CD14-positive monocyte (primary cell): ENCODE measurements at regions not wholly inside any gene's neighbourhood (a gene's known extent, or its start where the extent isn't known, plus 50 kb on each side); places are given as distances from the start of the nearest gene placed in this dataset.

Experiments used
- DNase-seq, 3 donors: peaks; one replicate each; pipeline ENCODE4 v3.0.0-alpha.2; 2011 to 2022
- H2AFZ ChIP-seq: 2 replicates; pipeline ENCODE4 v1.6.0; 2012; ENCODE audit warnings: mild to moderate bottlenecking, low read depth, low read length, inconsistent platforms; ENCODE audit not compliant: insufficient read depth, poor library complexity, severe bottlenecking
- H3K27ac ChIP-seq, 2 donors: 1 replicate in 1 of 2; 2 replicates in 1 of 2; pipeline ENCODE4 v1.5.1; 2012 to 2013; ENCODE audit warnings: low read length in 2 of 2, control low read depth in 1 of 2, inconsistent platforms in 1 of 2, low read depth in 1 of 2, mild to moderate bottlenecking in 1 of 2
- H3K27me3 ChIP-seq, 2 donors: one replicate each; pipeline versions ENCODE4 v1.6.0 to v1.6.1; 2011 to 2013; ENCODE audit warnings: low read length in 2 of 2; ENCODE audit not compliant: control insufficient read depth in 2 of 2, insufficient read depth in 2 of 2
- H3K36me3 ChIP-seq, 2 donors: replicated peaks in 1 of 2; 1 replicate in 1 of 2; 2 replicates in 1 of 2; pipeline versions ENCODE4 v1.5.1 to v1.6.1; 2012 to 2013; ENCODE audit warnings: low read length in 2 of 2, control low read depth in 1 of 2, inconsistent platforms in 1 of 2, mild to moderate bottlenecking in 1 of 2; ENCODE audit not compliant: insufficient read depth in 2 of 2, control insufficient read depth in 1 of 2
- H3K4me1 ChIP-seq, 2 donors: 1 replicate in 1 of 2; 2 replicates in 1 of 2; pipeline versions ENCODE4 v1.5.1 to v1.6.1; 2012 to 2013; ENCODE audit warnings: low read length in 2 of 2, control low read depth in 1 of 2, inconsistent platforms in 1 of 2, mild to moderate bottlenecking in 1 of 2, moderate library complexity in 1 of 2; ENCODE audit not compliant: insufficient read depth in 2 of 2, control insufficient read depth in 1 of 2
- H3K4me2 ChIP-seq: replicated peaks from 2 replicates; pipeline ENCODE3; 2012; ENCODE audit warnings: low read length, moderate library complexity, mild to moderate bottlenecking; ENCODE audit not compliant: poor library complexity, severe bottlenecking; ENCODE audit errors: extremely low read depth
- H3K4me3 ChIP-seq, 3 experiments: fragments of 200-600 bp in 1 of 3; sonication (generic) in 1 of 3; replicated peaks in 1 of 3; 1 replicate in 2 of 3; 2 replicates in 1 of 3; pipeline ENCODE4 v1.5.1; 2011 to 2013; ENCODE audit warnings: low read length in 3 of 3, mild to moderate bottlenecking in 3 of 3, control low read depth in 2 of 3, low read depth in 2 of 3, inconsistent platforms in 1 of 3, moderate library complexity in 1 of 3
- H3K79me2 ChIP-seq: 2 replicates; pipeline ENCODE4 v1.6.0; 2012; ENCODE audit warnings: mild to moderate bottlenecking, control low read depth, inconsistent platforms, low read length, moderate library complexity; ENCODE audit not compliant: insufficient read depth
- H3K9ac ChIP-seq: 2 replicates; pipeline ENCODE4 v1.6.0; 2017; ENCODE audit warnings: low read length, mild to moderate bottlenecking; ENCODE audit not compliant: insufficient read depth, poor library complexity, severe bottlenecking
- H3K9me3 ChIP-seq, 2 donors: replicated peaks in 1 of 2; 1 replicate in 1 of 2; 2 replicates in 1 of 2; pipeline versions ENCODE4 v1.5.1 to v1.6.1; 2012 to 2013; ENCODE audit warnings: low read length in 2 of 2, control low read depth in 1 of 2; ENCODE audit not compliant: control insufficient read depth in 1 of 2, insufficient read depth in 1 of 2
- H4K20me1 ChIP-seq: 2 replicates; pipeline ENCODE4 v1.6.0; 2012; ENCODE audit warnings: mild to moderate bottlenecking, low read length, control low read depth, moderate library complexity; ENCODE audit not compliant: insufficient read depth
- H3K27ac Mint-ChIP-seq, 7 donors: one replicate each; pipeline ENCODE4 v1.8.0; 2020; ENCODE audit warnings: mild to moderate bottlenecking in 7 of 7, mixed read lengths in 7 of 7, moderate library complexity in 6 of 7, inconsistent platforms in 2 of 7
- H3K27me3 Mint-ChIP-seq, 3 donors: one replicate each; pipeline ENCODE4 v1.8.0; 2021 to 2022; ENCODE audit warnings: low read depth in 3 of 3, mild to moderate bottlenecking in 3 of 3, mixed read lengths in 3 of 3, moderate library complexity in 3 of 3, inconsistent platforms in 1 of 3
- H3K36me3 Mint-ChIP-seq, 2 donors: one replicate each; pipeline ENCODE4 v1.8.0; 2020; ENCODE audit warnings: mixed read lengths in 2 of 2, inconsistent platforms in 1 of 2, mild to moderate bottlenecking in 1 of 2
- H3K4me1 Mint-ChIP-seq: one replicate; pipeline ENCODE4 v1.8.0; 2020; ENCODE audit warnings: mild to moderate bottlenecking, mixed read lengths
- H3K4me3 Mint-ChIP-seq, 2 donors: one replicate each; pipeline ENCODE4 v1.8.0; 2020; ENCODE audit warnings: mild to moderate bottlenecking in 2 of 2, mixed read lengths in 2 of 2, moderate library complexity in 1 of 2
- H3K9me3 Mint-ChIP-seq, 7 donors: one replicate each; pipeline ENCODE4 v1.8.0; 2020 to 2022; ENCODE audit warnings: mixed read lengths in 7 of 7, mild to moderate bottlenecking in 6 of 7, moderate library complexity in 6 of 7, inconsistent platforms in 2 of 7
- WGBS: methylation state at CpG from one replicate; pipeline ENCODE4 v1.1.5; 2013; ENCODE audit warnings: missing lambda C conversion rate; ENCODE audit not compliant: insufficient coverage; 5-methylcytosine and 5-hydroxymethylcytosine counted together
- intact Hi-C, 2 donors: fragments of 100-400 bp; cut with micrococcal nuclease; formaldehyde crosslinking; loops; one replicate each; pipeline versions ENCODE4 v1.15.0 to v1.15.1; 2023
- TF ChIP-seq, protein P1 (sequence below): fragments of 200-600 bp; IDR thresholded peaks from one replicate; pipeline ENCODE4 v1.8.0; 2022; ENCODE audit warnings: antibody characterized with exemption, mild to moderate bottlenecking

DNA sequence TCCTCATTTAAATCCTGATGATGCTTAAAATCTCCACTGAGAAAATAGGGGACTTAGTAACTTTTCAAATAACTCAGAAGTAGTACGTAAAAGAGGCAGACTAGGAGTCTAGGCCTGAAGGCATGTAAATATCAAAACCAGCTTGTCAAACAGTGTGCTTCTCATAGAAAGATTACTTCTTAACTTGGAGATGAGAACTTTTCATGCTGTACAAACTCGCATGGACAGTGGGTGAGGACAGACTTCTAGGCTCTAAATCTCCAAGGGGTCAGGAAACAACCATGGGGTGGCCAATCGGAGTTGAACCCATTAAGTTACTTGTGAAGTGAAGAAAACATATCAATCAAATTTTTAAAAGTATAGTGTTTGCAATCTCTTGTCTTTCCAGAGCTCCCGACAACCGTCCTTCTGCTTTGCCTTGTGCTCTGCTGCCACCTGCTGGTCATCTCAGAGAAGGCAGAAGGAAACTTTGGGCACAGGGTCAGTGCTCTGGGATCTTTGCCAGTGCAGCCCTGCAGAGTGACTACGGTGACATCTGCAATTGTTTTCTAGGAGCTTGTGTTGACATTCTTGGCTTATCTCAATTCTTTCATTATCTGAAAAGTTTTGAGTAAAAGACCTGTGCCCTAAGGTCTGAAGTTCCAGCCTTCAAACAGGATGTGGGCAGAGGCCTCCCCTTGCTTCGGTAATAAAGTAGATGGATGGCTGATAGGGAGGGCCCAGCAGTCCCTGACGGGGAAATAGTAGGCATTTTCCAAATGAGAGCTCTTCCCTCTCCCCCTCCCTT lies 105.1 kb upstream of the PDE4B start:
- intact Hi-C loops, result loop anchor here (5.0 to 10.0 kb wide), 3 partner anchors 450 to 630 kb away; no protein-coding TSS in a partner anchor
- Histone ChIP-seq H3K4me2 (no peak overlapping the region), H3K79me2 (no peaks in the 10 kb centered on the region), H2AFZ (no peak overlapping the region), H4K20me1 (no peaks in the 10 kb centered on the region), H3K27me3 (no peaks in the 10 kb centered on the region), H3K9me3 (no peaks in the 10 kb centered on the region), H3K36me3 (no peaks in the 10 kb centered on the region), H3K27ac (no peak overlapping the region), H3K9ac (no peak overlapping the region), H3K4me1 (peaks cover 22 to 24% of the 10 kb centered on the region in 2 donors), H3K4me3 (no peak overlapping the region)
- Mint-ChIP-seq H3K9me3 (no peaks in the 10 kb centered on the region), H3K27ac (no peak overlapping the region), H3K4me1 (peaks cover 3% of the 10 kb centered on the region), H3K36me3 (no peaks in the 10 kb centered on the region), H3K4me3 (no peak overlapping the region), H3K27me3 (peaks cover 0 to 1% (median 0%) of the 10 kb centered on the region in 3 donors)
- WGBS, result 0% methylated on average over 2 of the region's 8 CpGs
- TF ChIP-seq, protein P1, sequence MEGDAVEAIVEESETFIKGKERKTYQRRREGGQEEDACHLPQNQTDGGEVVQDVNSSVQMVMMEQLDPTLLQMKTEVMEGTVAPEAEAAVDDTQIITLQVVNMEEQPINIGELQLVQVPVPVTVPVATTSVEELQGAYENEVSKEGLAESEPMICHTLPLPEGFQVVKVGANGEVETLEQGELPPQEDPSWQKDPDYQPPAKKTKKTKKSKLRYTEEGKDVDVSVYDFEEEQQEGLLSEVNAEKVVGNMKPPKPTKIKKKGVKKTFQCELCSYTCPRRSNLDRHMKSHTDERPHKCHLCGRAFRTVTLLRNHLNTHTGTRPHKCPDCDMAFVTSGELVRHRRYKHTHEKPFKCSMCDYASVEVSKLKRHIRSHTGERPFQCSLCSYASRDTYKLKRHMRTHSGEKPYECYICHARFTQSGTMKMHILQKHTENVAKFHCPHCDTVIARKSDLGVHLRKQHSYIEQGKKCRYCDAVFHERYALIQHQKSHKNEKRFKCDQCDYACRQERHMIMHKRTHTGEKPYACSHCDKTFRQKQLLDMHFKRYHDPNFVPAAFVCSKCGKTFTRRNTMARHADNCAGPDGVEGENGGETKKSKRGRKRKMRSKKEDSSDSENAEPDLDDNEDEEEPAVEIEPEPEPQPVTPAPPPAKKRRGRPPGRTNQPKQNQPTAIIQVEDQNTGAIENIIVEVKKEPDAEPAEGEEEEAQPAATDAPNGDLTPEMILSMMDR, result peak; percentile 98
- peak; percentile 57 to 67 (median 60) for DNase-seq

- H4K20me1 ChIP-seq, result no peaks in the 10 kb centered on the region
- peaks cover 3% of the 10 kb centered on the region for H3K4me1 Mint-ChIP-seq
- H3K36me3 ChIP-seq, result no peaks in the 10 kb centered on the region
- H3K9ac ChIP-seq, result no peak overlapping the region
- no peaks in the 10 kb centered on the region for H3K27me3 ChIP-seq
- no peaks in the 10 kb centered on the region for H3K9me3 ChIP-seq
- no peak overlapping the region for H3K4me3 ChIP-seq
- intact Hi-C loops, result loop anchor here (5.0 to 10.0 kb wide), 3 partner anchors 451 to 631 kb away; no protein-coding TSS in a partner anchor
- no peak overlapping the region for H3K27ac Mint-ChIP-seq
- WGBS, result no CpG with 5 or more reads among the region's 4 CpGs
- no peak overlapping the region for H2AFZ ChIP-seq
- no peaks in the 10 kb centered on the region for H3K9me3 Mint-ChIP-seq
- no peaks in the 10 kb centered on the region for H3K36me3 Mint-ChIP-seq
- no peaks in the 10 kb centered on the region for H3K79me2 ChIP-seq
- H3K27ac ChIP-seq, result no peak overlapping the region
- H3K4me3 Mint-ChIP-seq, result no peak overlapping the region
- H3K4me2 ChIP-seq, result no peak overlapping the region
- peaks cover 22 to 24% of the 10 kb centered on the region in 2 donors for H3K4me1 ChIP-seq
- TF ChIP-seq, protein P1, result no peak
- DNase-seq, result no peak
- peaks cover 0 to 1% (median 0%) of the 10 kb centered on the region in 3 donors for H3K27me3 Mint-ChIP-seq
Measured at GRCh38 chr1:65688215-65688566, 104.5 kb upstream of the PDE4B start.
